ENCODE measurements at regions not wholly inside any gene's neighbourhood (a gene's known extent, or its start where the extent isn't known, plus 50 kb on each side); places are given as distances from the start of the nearest gene placed in this dataset.

- H2AFZ ChIP-seq (ENCODE audit: low read depth, low read length) = no peak overlapping the region
- intact Hi-C loops (cut with micrococcal nuclease) = no loop called here
- no peak overlapping the region for H3K27ac ChIP-seq (ENCODE audit: insufficient read depth, low read depth, low read length)
- no peak for TF ChIP-seq JUN (IDR thresholded peaks at IDR 0.05; ENCODE audit: borderline replicate concordance, insufficient read depth, insufficient read length, low read depth)
- TF ChIP-seq CTCF (IDR thresholded peaks at IDR 0.05; ENCODE audit: extremely low read depth in 1 of 2, insufficient read depth in 1 of 2, low read depth in 1 of 2, low read length in 2 of 2) = no peak
- no peak for TF ChIP-seq GATA2 (IDR thresholded peaks at IDR 0.05; ENCODE audit: insufficient read depth, insufficient read length, low read depth, low read length)
- TF ChIP-seq MAX (IDR thresholded peaks at IDR 0.05; ENCODE audit: insufficient read depth, insufficient read length) = no peak
- no peak for TF ChIP-seq POLR2A (IDR thresholded peaks at IDR 0.05; ENCODE audit: low read depth, low read length)
- TF ChIP-seq POLR2AphosphoS5 (IDR thresholded peaks at IDR 0.05; ENCODE audit: insufficient read depth, low read depth, low read length) = no peak
- no peak for TF ChIP-seq FOS (IDR thresholded peaks at IDR 0.05; ENCODE audit: borderline replicate concordance, insufficient read depth, low read length)
- no peak for TF ChIP-seq MYC (IDR thresholded peaks at IDR 0.05; ENCODE audit: low read depth, low read length)
- no peak overlapping the region for H3K4me3 ChIP-seq (replicated peaks in 1 of 3; ENCODE audit: insufficient read depth in 1 of 3, low read depth in 1 of 3, low read length in 3 of 3)
- no TSS peak for BruUV-seq (replicated peaks)
- H3K9ac ChIP-seq (replicated peaks; ENCODE audit: extremely low read depth, insufficient read depth, low read length) = no peak overlapping the region
- H3K4me2 ChIP-seq (ENCODE audit: insufficient read depth, low read length) = no peak overlapping the region
- ChIA-PET CTCF (no interaction called here), POLR2A (no interaction called here)
- no peaks in the 10 kb centered on the region for H3K79me2 ChIP-seq (ENCODE audit: control insufficient read depth, insufficient read depth, low read length)
- dilution Hi-C loops (cut with MboI; ENCODE audit: extremely low pct_ligation_motif_present, low sequenced_read_pairs) = no loop called here
- no peaks in the 10 kb centered on the region for H3K9me3 ChIP-seq (replicated peaks; ENCODE audit: control insufficient read depth, insufficient read depth, low read length)
- no peaks in the 10 kb centered on the region for H3K9me1 ChIP-seq (replicated peaks; ENCODE audit: control insufficient read depth, extremely low read depth, insufficient read depth, low read length)
- no peaks in the 10 kb centered on the region for H4K20me1 ChIP-seq (replicated peaks; ENCODE audit: control insufficient read depth, extremely low read depth, insufficient read depth, low read length)
- H3K36me3 ChIP-seq (ENCODE audit: control insufficient read depth in 2 of 2, extremely low read depth in 1 of 2, insufficient read depth in 2 of 2, low read length in 2 of 2) = no peaks in the 10 kb centered on the region
- H3K4me1 ChIP-seq (ENCODE audit: control insufficient read depth, extremely low read depth, insufficient read depth, low read length) = no peaks in the 10 kb centered on the region
- DNase-seq (ENCODE audit: low read depth, low spot score) = no peak
- no peaks in the 10 kb centered on the region for H3K27me3 ChIP-seq (ENCODE audit: control insufficient read depth in 2 of 2, insufficient read depth in 2 of 2, low read length in 2 of 2)
- no peak for FAIRE-seq
These were observed 174.7 kb upstream of the PRDM9 start for GRCh38 chr5:23332650-23333251.
